ENCODE measurements at regions not wholly inside any gene's neighbourhood (a gene's known extent, or its start where the extent isn't known, plus 50 kb on each side); places are given as distances from the start of the nearest gene placed in this dataset.
A peak's percentile ranks its signal among the peaks of the same experiment; 100 is the strongest.
"Not testable (repeated sequence)": the region's sequence is repeated elsewhere in the genome, so short reads cannot be mapped to it uniquely, and the experiment has no call there.

DNA sequence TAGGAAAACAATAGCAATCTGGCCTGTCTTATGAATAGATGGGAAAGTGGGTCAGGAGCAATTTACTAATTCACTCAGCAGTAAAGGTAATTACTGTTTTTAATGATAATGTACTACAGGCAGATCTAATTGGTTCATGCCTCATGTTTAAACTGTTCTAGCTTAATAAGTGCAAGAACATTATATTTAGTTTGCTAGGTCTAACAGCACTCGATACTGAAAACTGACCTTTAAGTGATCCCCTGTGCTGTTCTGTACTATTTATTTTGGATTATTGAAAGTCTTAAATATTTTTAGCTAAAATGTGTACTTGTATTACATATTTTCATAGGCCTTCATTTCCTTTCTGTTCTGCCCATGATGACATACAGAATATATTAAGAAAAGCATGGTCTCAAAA, 998.0 kb upstream of the GJE1 start:
- DNase-seq = no peak

GRCh38 chr6:141133836-141134235, 998.9 kb upstream of the GJE1 start:
- no peak for DNase-seq

DNA sequence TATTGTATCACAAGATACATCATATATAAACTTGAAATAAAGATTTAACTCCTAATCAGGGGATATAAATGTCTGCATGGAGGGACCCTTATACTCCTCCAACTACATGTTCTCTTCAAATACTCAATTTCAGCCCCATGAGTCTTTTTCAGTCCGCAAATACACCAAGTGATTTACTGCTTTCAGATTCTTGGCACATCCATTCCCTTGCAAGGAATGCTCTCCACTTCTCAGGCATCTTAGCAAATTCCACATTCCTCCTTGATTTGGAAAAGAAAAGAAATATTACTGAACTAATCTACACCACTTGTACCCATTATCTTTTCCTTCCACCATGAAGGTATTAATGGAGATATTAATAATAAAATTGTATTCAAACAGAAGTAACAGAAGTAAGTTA, 999.4 kb upstream of the GJE1 start:
- no peak for DNase-seq

- no peak for DNase-seq
Observed at GRCh38 chr6:141131616-141132015, 1001.1 kb upstream of the GJE1 start.

GRCh38 chr6:141123497-141123896, 1009.2 kb upstream of the GJE1 start:
- DNase-seq = no peak

- no peak for DNase-seq
Observed at GRCh38 chr6:141123049-141123448, 1009.7 kb upstream of the GJE1 start.

- DNase-seq = no peak
Observed at GRCh38 chr6:141118991-141119390, 1013.7 kb upstream of the GJE1 start.

DNA sequence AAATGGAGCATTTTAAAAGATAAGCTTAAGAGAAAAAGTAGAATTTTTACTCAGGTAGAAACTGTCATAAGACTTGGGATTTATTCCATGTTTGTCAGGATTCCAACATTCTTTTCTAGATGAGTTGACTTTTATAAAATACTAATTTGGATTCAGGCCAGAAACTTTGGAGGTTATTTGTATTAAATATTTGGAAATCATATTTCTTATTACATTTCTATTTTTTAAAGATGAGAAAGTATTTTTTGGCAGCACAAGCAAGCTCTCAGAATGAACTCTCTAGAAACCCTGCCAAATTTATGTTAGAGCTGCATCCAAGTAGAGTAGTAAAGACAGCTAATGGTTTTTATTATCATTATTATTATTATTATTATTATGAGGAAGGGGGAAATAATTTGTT, 1014.9 kb upstream of the GJE1 start:
- DNase-seq = no peak

- DNase-seq = no peak
Observed at GRCh38 chr6:141110481-141110880, 1022.2 kb upstream of the GJE1 start.

GRCh38 chr6:141107591-141108160, 1025.0 kb upstream of the GJE1 start:
- DNase-seq = no peak

DNA sequence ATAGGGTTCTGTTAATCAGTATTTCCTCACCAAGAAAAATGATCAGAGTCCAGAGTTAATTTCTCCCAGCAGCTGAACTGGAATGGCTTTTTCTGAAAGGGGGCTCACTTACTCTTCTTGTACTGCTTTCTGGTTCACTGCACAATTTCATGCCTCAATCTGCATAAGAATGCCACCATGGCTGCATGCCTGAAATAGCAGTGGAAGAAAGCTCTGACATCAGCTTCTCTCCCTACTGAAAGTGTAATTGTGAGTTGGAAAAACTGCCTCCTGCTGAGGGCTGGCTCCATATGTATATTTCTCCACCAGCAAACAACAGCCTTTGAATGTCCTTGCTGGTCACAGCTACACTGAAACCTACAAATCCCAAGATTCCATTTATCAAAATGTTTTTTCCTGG, 1027.2 kb upstream of the GJE1 start:
- peak; percentile 74 for DNase-seq

DNA sequence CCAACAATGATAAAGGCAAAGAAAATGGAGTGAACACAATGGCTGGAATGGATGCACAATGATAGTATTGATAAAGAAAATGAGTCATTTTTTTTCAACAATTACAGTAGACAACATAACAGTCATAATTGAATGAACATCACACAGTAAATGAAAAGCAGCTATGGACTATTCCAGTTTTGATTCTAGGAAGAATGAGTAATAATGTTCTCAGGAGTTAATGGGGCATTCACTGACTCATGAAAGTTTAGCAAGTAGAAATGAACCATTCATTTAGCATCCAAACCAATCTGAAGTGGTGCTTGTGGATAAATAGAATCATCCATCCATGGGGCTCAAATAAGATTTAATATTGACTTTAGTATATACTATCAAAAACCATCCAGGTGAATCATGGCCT, 1029.5 kb upstream of the GJE1 start:
- DNase-seq = peak; percentile 79

DNA sequence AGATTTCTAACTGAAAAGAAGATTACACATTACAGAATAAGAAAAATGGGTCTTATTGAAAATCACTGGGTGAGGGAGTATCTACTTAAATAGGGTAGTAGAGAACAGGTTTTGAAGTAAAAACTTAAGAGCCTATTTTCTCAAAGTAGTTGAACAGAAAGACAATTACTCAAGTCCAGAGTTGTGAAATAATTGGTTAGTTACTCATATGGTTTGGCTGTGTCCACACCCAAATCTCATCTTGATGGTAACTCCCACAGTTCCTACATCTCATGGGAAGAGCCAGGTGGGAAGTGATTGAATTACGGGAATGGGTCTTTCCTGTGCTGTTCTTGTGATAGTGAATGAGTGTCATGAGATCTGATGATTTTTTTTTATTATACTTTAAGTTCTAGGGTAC, 1035.3 kb upstream of the GJE1 start:
- DNase-seq = no peak

GRCh38 chr6:141095308-141095707, 1037.4 kb upstream of the GJE1 start:
- no peak for DNase-seq

GRCh38 chr6:141088171-141088570, 1044.6 kb upstream of the GJE1 start:
- no peak for DNase-seq

GRCh38 chr6:141077355-141078333, 1055.1 kb upstream of the GJE1 start:
- DNase-seq = peak; percentile 11

DNA sequence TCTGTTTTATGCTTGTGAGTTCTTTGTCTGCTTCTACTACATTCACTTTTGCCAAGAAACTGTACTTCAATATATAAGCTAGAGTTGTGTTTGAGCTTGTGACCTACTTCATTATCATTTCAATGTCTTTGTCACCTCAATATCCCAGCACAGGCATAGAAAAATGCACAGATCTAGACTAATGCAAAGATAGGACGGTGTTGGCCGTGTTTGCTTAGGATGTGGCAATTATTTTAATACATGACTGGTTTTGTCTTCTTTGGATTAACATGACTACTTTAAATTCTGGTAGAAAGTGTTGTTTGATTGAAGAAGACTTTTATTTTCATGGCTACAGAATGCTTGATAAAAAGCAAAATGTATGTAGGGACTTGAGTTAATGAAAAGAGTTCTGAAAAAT, 1075.0 kb upstream of the GJE1 start:
- DNase-seq = no peak

DNA sequence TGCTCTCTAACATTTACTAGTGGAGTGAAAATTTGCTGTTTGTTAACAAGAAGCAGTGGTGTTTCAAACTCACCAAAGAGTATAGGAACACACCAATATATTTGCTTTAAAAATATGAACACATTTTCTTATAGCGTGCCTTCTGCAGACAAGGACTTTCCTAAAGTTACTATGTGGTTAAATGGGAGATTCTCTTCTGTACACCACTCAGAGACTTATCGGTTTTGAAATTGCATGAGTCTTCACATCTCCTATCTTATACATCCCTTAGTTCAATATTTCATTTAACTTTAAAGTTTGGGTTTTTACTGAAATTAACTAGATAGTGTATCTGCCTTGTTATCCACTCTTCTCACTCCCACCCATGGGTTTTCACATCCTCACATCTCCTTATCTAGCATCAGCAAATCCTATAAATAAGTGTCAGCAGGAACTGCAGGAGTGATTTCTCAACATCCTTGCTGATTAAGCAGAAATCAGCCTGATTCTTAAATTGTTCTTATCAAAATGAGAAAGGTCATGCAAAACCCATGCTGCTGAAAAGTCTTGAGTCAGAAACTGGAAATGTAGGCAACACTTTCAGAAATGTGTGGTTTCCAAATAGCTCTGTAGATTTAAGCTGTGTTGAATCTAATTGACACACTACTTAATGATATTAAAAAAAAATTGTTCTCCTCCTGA, 1075.6 kb upstream of the GJE1 start:
- DNase-seq = no peak

DNA sequence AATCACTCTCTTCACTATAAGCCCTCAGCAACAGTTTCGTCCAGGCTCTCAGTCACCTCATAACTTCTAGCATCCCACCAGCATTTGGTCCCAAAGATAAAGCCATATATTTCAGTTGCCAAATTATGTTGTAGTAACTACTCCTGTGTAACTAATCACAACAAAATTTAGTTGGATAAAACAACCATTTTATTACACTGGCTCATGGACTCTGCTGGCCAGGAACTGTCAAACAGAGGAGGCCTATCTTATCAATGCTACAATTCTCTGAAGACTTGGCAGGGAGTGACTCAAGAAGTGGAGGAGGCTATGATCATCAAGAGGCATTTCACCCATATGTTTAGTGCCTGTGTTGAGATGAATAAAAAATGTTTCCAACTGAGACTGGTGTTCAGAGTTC, 1082.3 kb upstream of the GJE1 start:
- no peak for DNase-seq

- DNase-seq = no peak
Observed at GRCh38 chr6:141048451-141048850, 1084.3 kb upstream of the GJE1 start.

DNA sequence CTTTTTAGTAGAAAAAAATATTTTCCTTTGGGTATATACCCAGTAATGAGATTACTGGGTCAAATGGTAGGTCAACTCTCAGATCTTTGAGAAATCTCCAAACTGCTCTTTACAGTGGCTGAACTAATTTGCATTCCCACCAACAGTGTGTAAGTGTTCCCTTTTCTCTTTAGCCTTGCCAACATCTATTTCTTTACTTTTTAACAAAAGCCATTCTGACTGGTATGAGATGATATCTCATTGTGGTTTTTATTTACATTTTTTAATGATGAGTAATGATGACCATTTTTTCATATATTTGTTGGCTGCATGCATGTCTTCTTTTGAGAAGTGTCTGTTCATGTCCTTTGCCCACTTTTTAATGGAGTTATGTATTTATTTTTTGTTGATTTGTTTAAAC, 1086.2 kb upstream of the GJE1 start:
- not testable (repeated sequence) for DNase-seq

DNA sequence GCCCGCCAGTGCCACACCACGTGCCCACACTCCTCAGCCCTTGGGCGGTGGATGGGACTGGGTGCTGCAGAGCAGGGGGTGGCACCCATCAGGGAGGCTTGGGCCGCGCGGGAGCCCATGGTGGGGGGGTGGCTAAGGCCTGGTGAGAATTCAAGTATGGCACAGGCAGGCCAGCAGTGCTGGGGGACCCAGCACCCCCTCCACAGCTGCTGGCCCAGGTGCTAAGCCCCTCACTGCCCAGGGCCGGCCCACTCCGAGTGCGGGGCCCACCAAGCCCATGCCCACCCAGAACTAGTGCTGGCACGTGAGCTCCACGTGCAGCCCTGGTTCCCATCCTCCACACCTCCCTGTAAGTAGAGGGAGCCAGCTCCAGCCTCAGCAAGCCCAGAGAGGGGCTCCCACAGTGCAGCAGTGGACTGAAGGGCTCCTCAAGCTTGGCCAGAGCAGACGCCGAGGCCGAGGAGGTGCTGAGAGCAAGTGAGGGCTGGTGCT, 1091.1 kb upstream of the GJE1 start:
- no peak for DNase-seq

GRCh38 chr6:141035312-141036200, 1097.2 kb upstream of the GJE1 start:
- DNase-seq = no peak

All from NCI-H345 (cell line).